ENCODE measurements at regions not wholly inside any gene's neighbourhood (a gene's known extent, or its start where the extent isn't known, plus 50 kb on each side); places are given as distances from the start of the nearest gene placed in this dataset.

GRCh38 chr14:22065347-22065746 is 391.7 kb upstream of the OR4E1 start:
- TF ChIP-seq POLR2AphosphoS5 (IDR thresholded peaks at IDR 0.05; ENCODE audit: low read depth, low read length): no peak
- TF ChIP-seq FOXP2 (optimal IDR thresholded peaks at IDR 0.05; ENCODE audit: borderline replicate concordance, extremely low read depth, extremely low read length, insufficient read depth): no peak
- TF ChIP-seq, protein P1, sequence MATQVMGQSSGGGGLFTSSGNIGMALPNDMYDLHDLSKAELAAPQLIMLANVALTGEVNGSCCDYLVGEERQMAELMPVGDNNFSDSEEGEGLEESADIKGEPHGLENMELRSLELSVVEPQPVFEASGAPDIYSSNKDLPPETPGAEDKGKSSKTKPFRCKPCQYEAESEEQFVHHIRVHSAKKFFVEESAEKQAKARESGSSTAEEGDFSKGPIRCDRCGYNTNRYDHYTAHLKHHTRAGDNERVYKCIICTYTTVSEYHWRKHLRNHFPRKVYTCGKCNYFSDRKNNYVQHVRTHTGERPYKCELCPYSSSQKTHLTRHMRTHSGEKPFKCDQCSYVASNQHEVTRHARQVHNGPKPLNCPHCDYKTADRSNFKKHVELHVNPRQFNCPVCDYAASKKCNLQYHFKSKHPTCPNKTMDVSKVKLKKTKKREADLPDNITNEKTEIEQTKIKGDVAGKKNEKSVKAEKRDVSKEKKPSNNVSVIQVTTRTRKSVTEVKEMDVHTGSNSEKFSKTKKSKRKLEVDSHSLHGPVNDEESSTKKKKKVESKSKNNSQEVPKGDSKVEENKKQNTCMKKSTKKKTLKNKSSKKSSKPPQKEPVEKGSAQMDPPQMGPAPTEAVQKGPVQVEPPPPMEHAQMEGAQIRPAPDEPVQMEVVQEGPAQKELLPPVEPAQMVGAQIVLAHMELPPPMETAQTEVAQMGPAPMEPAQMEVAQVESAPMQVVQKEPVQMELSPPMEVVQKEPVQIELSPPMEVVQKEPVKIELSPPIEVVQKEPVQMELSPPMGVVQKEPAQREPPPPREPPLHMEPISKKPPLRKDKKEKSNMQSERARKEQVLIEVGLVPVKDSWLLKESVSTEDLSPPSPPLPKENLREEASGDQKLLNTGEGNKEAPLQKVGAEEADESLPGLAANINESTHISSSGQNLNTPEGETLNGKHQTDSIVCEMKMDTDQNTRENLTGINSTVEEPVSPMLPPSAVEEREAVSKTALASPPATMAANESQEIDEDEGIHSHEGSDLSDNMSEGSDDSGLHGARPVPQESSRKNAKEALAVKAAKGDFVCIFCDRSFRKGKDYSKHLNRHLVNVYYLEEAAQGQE (IDR thresholded peaks at IDR 0.05; ENCODE audit: insufficient read depth in 1 of 2, low read depth in 2 of 2, low read length in 2 of 2): no peak
- TF ChIP-seq SIN3A (IDR thresholded peaks at IDR 0.05; ENCODE audit: borderline replicate concordance, insufficient read depth, low read length): no peak
- TF ChIP-seq TAF1 (IDR thresholded peaks at IDR 0.05; ENCODE audit: borderline replicate concordance, insufficient read depth, low read length): no peak

GRCh38 chr14:22059201-22059600 is 385.6 kb upstream of the OR4E1 start:
- TF ChIP-seq TAF1 (IDR thresholded peaks at IDR 0.05; ENCODE audit: borderline replicate concordance, insufficient read depth, low read length) (no peak), POLR2AphosphoS5 (IDR thresholded peaks at IDR 0.05; ENCODE audit: low read depth, low read length) (no peak), FOXP2 (optimal IDR thresholded peaks at IDR 0.05; ENCODE audit: borderline replicate concordance, extremely low read depth, extremely low read length, insufficient read depth) (no peak), SIN3A (IDR thresholded peaks at IDR 0.05; ENCODE audit: borderline replicate concordance, insufficient read depth, low read length) (no peak)
- TF ChIP-seq, protein P1 (IDR thresholded peaks at IDR 0.05; ENCODE audit: insufficient read depth in 1 of 2, low read depth in 2 of 2, low read length in 2 of 2): no peak

DNA sequence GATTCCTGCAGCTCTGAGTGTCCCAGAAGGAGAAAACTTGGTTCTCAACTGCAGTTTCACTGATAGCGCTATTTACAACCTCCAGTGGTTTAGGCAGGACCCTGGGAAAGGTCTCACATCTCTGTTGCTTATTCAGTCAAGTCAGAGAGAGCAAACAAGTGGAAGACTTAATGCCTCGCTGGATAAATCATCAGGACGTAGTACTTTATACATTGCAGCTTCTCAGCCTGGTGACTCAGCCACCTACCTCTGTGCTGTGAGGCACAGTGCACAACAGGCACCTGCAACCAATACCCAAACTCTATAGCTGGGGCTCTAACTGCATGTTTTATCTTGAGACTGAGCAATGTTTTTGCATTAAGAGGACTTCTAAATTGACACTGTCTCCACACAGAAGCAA is 379.2 kb upstream of the OR4E1 start:
- TF ChIP-seq SIN3A (IDR thresholded peaks at IDR 0.05; ENCODE audit: borderline replicate concordance, insufficient read depth, low read length): no peak
- TF ChIP-seq TAF1 (IDR thresholded peaks at IDR 0.05; ENCODE audit: borderline replicate concordance, insufficient read depth, low read length): no peak
- TF ChIP-seq POLR2AphosphoS5 (IDR thresholded peaks at IDR 0.05; ENCODE audit: low read depth, low read length): no peak
- TF ChIP-seq, protein P1 (IDR thresholded peaks at IDR 0.05; ENCODE audit: insufficient read depth in 1 of 2, low read depth in 2 of 2, low read length in 2 of 2): no peak
- no peak for TF ChIP-seq FOXP2 (optimal IDR thresholded peaks at IDR 0.05; ENCODE audit: borderline replicate concordance, extremely low read depth, extremely low read length, insufficient read depth)

- TF ChIP-seq SIN3A (IDR thresholded peaks at IDR 0.05; ENCODE audit: borderline replicate concordance, insufficient read depth, low read length): no peak
- TF ChIP-seq, protein P1 (IDR thresholded peaks at IDR 0.05; ENCODE audit: insufficient read depth in 1 of 2, low read depth in 2 of 2, low read length in 2 of 2): no peak
- no peak for TF ChIP-seq TAF1 (IDR thresholded peaks at IDR 0.05; ENCODE audit: borderline replicate concordance, insufficient read depth, low read length)
- TF ChIP-seq POLR2AphosphoS5 (IDR thresholded peaks at IDR 0.05; ENCODE audit: low read depth, low read length): no peak
- no peak for TF ChIP-seq FOXP2 (optimal IDR thresholded peaks at IDR 0.05; ENCODE audit: borderline replicate concordance, extremely low read depth, extremely low read length, insufficient read depth)
Observed at GRCh38 chr14:22047115-22047514, 373.5 kb upstream of the OR4E1 start.

DNA sequence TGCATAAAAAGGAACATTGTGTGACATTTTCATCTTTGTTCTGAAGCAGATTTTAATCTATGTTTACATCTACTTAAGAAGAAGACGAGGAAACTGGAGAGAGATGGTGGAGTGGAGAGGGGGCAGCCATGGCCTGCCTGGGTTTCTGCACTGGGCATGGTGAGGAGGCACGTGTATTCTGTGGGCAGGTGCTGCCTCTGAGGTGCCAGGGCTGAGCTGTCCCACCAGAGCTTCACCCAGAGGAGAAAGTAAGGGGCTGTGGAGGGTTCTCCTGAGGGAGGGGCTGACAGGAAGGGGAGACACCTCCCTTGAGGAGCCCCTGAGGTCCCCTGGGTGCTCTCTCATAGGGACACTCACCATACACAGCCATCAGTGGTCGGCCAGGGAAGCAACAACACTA is 372.4 kb upstream of the OR4E1 start:
- TF ChIP-seq FOXP2 (optimal IDR thresholded peaks at IDR 0.05; ENCODE audit: borderline replicate concordance, extremely low read depth, extremely low read length, insufficient read depth): no peak
- TF ChIP-seq POLR2AphosphoS5 (IDR thresholded peaks at IDR 0.05; ENCODE audit: low read depth, low read length): no peak
- TF ChIP-seq, protein P1 (IDR thresholded peaks at IDR 0.05; ENCODE audit: insufficient read depth in 1 of 2, low read depth in 2 of 2, low read length in 2 of 2): no peak
- no peak for TF ChIP-seq TAF1 (IDR thresholded peaks at IDR 0.05; ENCODE audit: borderline replicate concordance, insufficient read depth, low read length)
- no peak for TF ChIP-seq SIN3A (IDR thresholded peaks at IDR 0.05; ENCODE audit: borderline replicate concordance, insufficient read depth, low read length)

Measured in PFSK-1 (cell line).